ENCODE measurements at regions not wholly inside any gene's neighbourhood (a gene's known extent, or its start where the extent isn't known, plus 50 kb on each side); places are given as distances from the start of the nearest gene placed in this dataset.

GRCh38 chr9:95763006-95763405 is 112.5 kb upstream of the ERCC6L2 start:
- no peaks in the 10 kb centered on the region for H4K20me1 ChIP-seq (ENCODE audit: insufficient read depth)
- intact Hi-C loops (cut with micrococcal nuclease), result no loop called here
- no peak overlapping the region for H3K4me3 ChIP-seq (replicated peaks in 1 of 2; ENCODE audit: low read depth in 1 of 2, low read length in 2 of 2)
- BruUV-seq (replicated peaks), result no TSS peak
- H3K9me3 ChIP-seq (ENCODE audit: control insufficient read depth in 1 of 2, insufficient read depth in 1 of 2, low read depth in 1 of 2, low read length in 2 of 2), result no peaks in the 10 kb centered on the region
- POLR2A ChIA-PET, result no interaction called here
- H2AFZ ChIP-seq (ENCODE audit: low read depth, low read length, poor library complexity, severe bottlenecking), result no peak overlapping the region
- no peaks in the 10 kb centered on the region for H3K27me3 ChIP-seq (ENCODE audit: insufficient read depth, low read length)
- no peak overlapping the region for H3K9ac ChIP-seq (ENCODE audit: low read length)
- H3K36me3 ChIP-seq (ENCODE audit: control insufficient read depth in 1 of 2, insufficient read depth in 2 of 2, low read length in 2 of 2), result no peaks in the 10 kb centered on the region
- no peaks in the 10 kb centered on the region for H3K79me2 ChIP-seq (ENCODE audit: insufficient read depth, low read length)
- no peak overlapping the region for H3K27ac ChIP-seq (ENCODE audit: low read depth, low read length)
- DNase-seq (ENCODE audit: low read depth, low spot score), result no peak
- H3K4me1 ChIP-seq (ENCODE audit: control insufficient read depth in 1 of 2, insufficient read depth in 2 of 2, low read length in 2 of 2), result no peaks in the 10 kb centered on the region
- RAD21 ChIA-PET (ENCODE audit: low non-redundant PET in 1 of 2, low total read pairs in 2 of 2, uncharacterized antibody in 2 of 2, unreplicated experiment in 2 of 2), result no interaction called here
- CTCF ChIA-PET, result no interaction called here
- no peak overlapping the region for H3K4me2 ChIP-seq (ENCODE audit: low read length)
- TF ChIP-seq YY1 (IDR thresholded peaks at IDR 0.05; ENCODE audit: extremely low read depth, insufficient replicate concordance, low read depth, low read length), result no peak
- no peak for TF ChIP-seq FOSL1 (IDR thresholded peaks at IDR 0.05; ENCODE audit: low read depth)
- TF ChIP-seq CEBPB (IDR thresholded peaks at IDR 0.05; ENCODE audit: low read depth), result no peak
- TF ChIP-seq POLR2AphosphoS5 (IDR thresholded peaks at IDR 0.05; ENCODE audit: low read depth, low read length), result no peak
- no peak for TF ChIP-seq TCF7L2 (IDR thresholded peaks at IDR 0.05; ENCODE audit: borderline replicate concordance, extremely low read depth, insufficient read depth, insufficient read length)
- no peak for TF ChIP-seq ZFX (IDR thresholded peaks at IDR 0.05)
- TF ChIP-seq RAD21 (IDR thresholded peaks at IDR 0.05; ENCODE audit: low read depth), result no peak
- TF ChIP-seq ELF1 (IDR thresholded peaks at IDR 0.05; ENCODE audit: borderline replicate concordance, low read depth), result no peak
- TF ChIP-seq REST (IDR thresholded peaks at IDR 0.05; ENCODE audit: low read depth), result no peak
- TF ChIP-seq CTCF (IDR thresholded peaks at IDR 0.05 in 2 of 3, conservative IDR thresholded peaks at IDR 0.05 in 1 of 3; ENCODE audit: borderline replicate concordance in 1 of 3, insufficient read depth in 1 of 3, low read depth in 2 of 3, low read length in 2 of 3), result no peak
- no peak for TF ChIP-seq ZNF274 (IDR thresholded peaks at IDR 0.05; ENCODE audit: low read depth, low read length)
- TF ChIP-seq SRF (IDR thresholded peaks at IDR 0.05; ENCODE audit: low read depth), result no peak
- TF ChIP-seq SIN3A (IDR thresholded peaks at IDR 0.05; ENCODE audit: low read depth), result no peak
- no peak for TF ChIP-seq EZH2phosphoT487 (IDR thresholded peaks at IDR 0.05; ENCODE audit: borderline replicate concordance)
- no peaks in the 10 kb centered on the region for H3K9me2 ChIP-seq (ENCODE audit: insufficient read depth)
- ATAC-seq, result no peak
